ENCODE measurements at regions not wholly inside any gene's neighbourhood (a gene's known extent, or its start where the extent isn't known, plus 50 kb on each side); places are given as distances from the start of the nearest gene placed in this dataset.
A peak's percentile ranks its signal among the peaks of the same experiment; 100 is the strongest.

GRCh38 chr11:16615480-16615879, 123.0 kb upstream of the C11orf58 start:
- Mint-ChIP-seq H3K4me3 (no peak overlapping the region), H3K36me3 (peaks cover 0 to 9% (median 0%) of the 10 kb centered on the region in 5 donors), H3K27me3 (peaks cover 46 to 70% (median 59%) of the 10 kb centered on the region in 5 donors), H3K27ac (no peak overlapping the region), H3K9me3 (peaks cover 0 to 13% (median 0%) of the 10 kb centered on the region in 11 donors), H3K4me1 (peaks cover 14 to 36% (median 26%) of the 10 kb centered on the region in 7 donors)
- intact Hi-C loops (cut with micrococcal nuclease) = loop anchor here in 1 of 2 donors (10.0 kb wide), 1 partner anchor 1291 kb away; no protein-coding TSS in a partner anchor
- ChIA-PET CTCF (interaction anchor here (0.8 kb wide), 1 partner anchor 966 kb away, joined by 3 read pairs; no protein-coding TSS in a partner anchor), POLR2A (no interaction called here)
- ATAC-seq (no peak), DNase-seq (no peak)
- Histone ChIP-seq H3K27me3 (ENCODE audit: control insufficient read depth in 2 of 2, insufficient read depth in 2 of 2, low read length in 2 of 2) (peaks cover 6 to 21% of the 10 kb centered on the region in 2 donors), H3K9me3 (ENCODE audit: control insufficient read depth in 2 of 3, low read length in 3 of 3) (no peaks in the 10 kb centered on the region), H3K36me3 (ENCODE audit: control insufficient read depth in 2 of 3, insufficient read depth in 3 of 3, low read length in 3 of 3) (no peaks in the 10 kb centered on the region), H3K27ac (ENCODE audit: low read depth, low read length) (no peak overlapping the region), H3K4me1 (ENCODE audit: control insufficient read depth in 2 of 2, insufficient read depth in 2 of 2, low read length in 2 of 2) (peaks cover 0 to 16% of the 10 kb centered on the region in 2 donors), H3K4me3 (ENCODE audit: low read length) (no peak overlapping the region)

GRCh38 chr11:16613512-16614381, 124.7 kb upstream of the C11orf58 start:
- ATAC-seq = peak; percentile 87
- no peaks in the 10 kb centered on the region for H3K36me3 ChIP-seq (ENCODE audit: control insufficient read depth in 2 of 3, insufficient read depth in 3 of 3, low read length in 3 of 3)
- H3K36me3 Mint-ChIP-seq = peaks cover 0 to 9% (median 0%) of the 10 kb centered on the region in 5 donors
- H3K9me3 Mint-ChIP-seq = peaks cover 0 to 17% (median 0%) of the 10 kb centered on the region in 11 donors
- ChIA-PET POLR2A (interaction anchor here (1.1 kb wide), 1 partner anchor 124 kb away, joined by 3 read pairs; the partner anchor contains the start of gene C11orf58), CTCF (interaction anchor here (0.9 to 1.2 kb wide), 3 partner anchors 12 to 1706 kb away, joined by 3 read pairs; no protein-coding TSS in a partner anchor)
- DNase-seq = peak in 7 of 9 donors; percentile 23 to 59 (median 36)
- peaks cover 41 to 64% (median 59%) of the 10 kb centered on the region in 5 donors for H3K27me3 Mint-ChIP-seq
- H3K4me1 Mint-ChIP-seq = peaks cover 14 to 36% (median 26%) of the 10 kb centered on the region in 7 donors
- H3K27me3 ChIP-seq (ENCODE audit: control insufficient read depth in 2 of 2, insufficient read depth in 2 of 2, low read length in 2 of 2) = peaks cover 6 to 30% of the 10 kb centered on the region in 2 donors
- peaks cover 0 to 16% of the 10 kb centered on the region in 2 donors for H3K4me1 ChIP-seq (ENCODE audit: control insufficient read depth in 2 of 2, insufficient read depth in 2 of 2, low read length in 2 of 2)
- peak overlapping the region; percentile 69 to 81 (median 76) for H3K4me3 Mint-ChIP-seq
- no peak overlapping the region for H3K27ac ChIP-seq (ENCODE audit: low read depth, low read length)
- intact Hi-C loops (cut with micrococcal nuclease) = loop anchor here (1.0 to 10.0 kb wide), 5 partner anchors 7 to 1289 kb away; no protein-coding TSS in a partner anchor
- H3K27ac Mint-ChIP-seq = peak overlapping the region in 1 of 9 donors; percentile 46
- H3K4me3 ChIP-seq (ENCODE audit: low read length) = peak overlapping the region; percentile 37
- H3K9me3 ChIP-seq (ENCODE audit: control insufficient read depth in 2 of 3, low read length in 3 of 3) = no peaks in the 10 kb centered on the region

DNA sequence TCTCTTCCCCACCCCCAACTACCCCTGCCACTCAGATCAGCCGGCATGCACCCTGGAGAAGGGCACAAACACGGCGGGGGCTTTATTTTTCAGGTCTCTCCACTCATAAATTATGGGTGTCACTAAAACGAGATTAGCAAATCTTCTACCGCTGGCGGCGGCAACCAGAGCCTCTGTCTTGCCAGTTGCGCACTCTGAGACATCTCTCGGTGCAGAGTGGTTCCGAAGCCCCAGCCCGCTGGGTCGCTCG, 125.3 kb upstream of the C11orf58 start:
- H3K27me3 Mint-ChIP-seq = peaks cover 38 to 58% (median 56%) of the 10 kb centered on the region in 5 donors

GRCh38 chr11:16612566-16613261, 125.7 kb upstream of the C11orf58 start:
- ChIA-PET POLR2A (no interaction called here), CTCF (interaction anchor here (1.0 kb wide), 1 partner anchor 841 kb away, joined by 3 read pairs; no protein-coding TSS in a partner anchor)
- intact Hi-C loops (cut with micrococcal nuclease) = loop anchor here (1.0 to 10.0 kb wide), 4 partner anchors 670 to 1288 kb away; no protein-coding TSS in a partner anchor
- ATAC-seq = no peak
- DNase-seq = no peak
- peaks cover 6 to 39% of the 10 kb centered on the region in 2 donors for H3K27me3 ChIP-seq (ENCODE audit: control insufficient read depth in 2 of 2, insufficient read depth in 2 of 2, low read length in 2 of 2)
- Mint-ChIP-seq H3K4me1 (peaks cover 14 to 36% (median 26%) of the 10 kb centered on the region in 7 donors), H3K36me3 (peaks cover 0 to 9% (median 0%) of the 10 kb centered on the region in 5 donors), H3K9me3 (peaks cover 0 to 17% (median 0%) of the 10 kb centered on the region in 11 donors), H3K4me3 (peak overlapping the region; percentile 41 to 81 (median 76)), H3K27me3 (peaks cover 37 to 58% (median 56%) of the 10 kb centered on the region in 5 donors), H3K27ac (peak overlapping the region in 1 of 9 donors; percentile 40)
- H3K4me1 ChIP-seq (ENCODE audit: control insufficient read depth in 2 of 2, insufficient read depth in 2 of 2, low read length in 2 of 2) = peaks cover 0 to 16% of the 10 kb centered on the region in 2 donors
- no peak overlapping the region for H3K4me3 ChIP-seq (ENCODE audit: low read length)
- no peaks in the 10 kb centered on the region for H3K9me3 ChIP-seq (ENCODE audit: control insufficient read depth in 2 of 3, low read length in 3 of 3)
- no peaks in the 10 kb centered on the region for H3K36me3 ChIP-seq (ENCODE audit: control insufficient read depth in 2 of 3, insufficient read depth in 3 of 3, low read length in 3 of 3)
- no peak overlapping the region for H3K27ac ChIP-seq (ENCODE audit: low read depth, low read length)

More for the DNA sequence above, 125.3 kb upstream of the C11orf58 start:
- CTCF ChIA-PET = interaction anchor here (1.0 kb wide), 1 partner anchor 841 kb away, joined by 3 read pairs; no protein-coding TSS in a partner anchor
- peak overlapping the region in 1 of 9 donors; percentile 46 for H3K27ac Mint-ChIP-seq
- H3K4me1 ChIP-seq (ENCODE audit: control insufficient read depth in 2 of 2, insufficient read depth in 2 of 2, low read length in 2 of 2) = peaks cover 0 to 16% of the 10 kb centered on the region in 2 donors
- ATAC-seq (no peak), DNase-seq (no peak)
- peaks cover 0 to 9% (median 0%) of the 10 kb centered on the region in 5 donors for H3K36me3 Mint-ChIP-seq
- POLR2A ChIA-PET = no interaction called here
- peak overlapping the region; percentile 69 to 81 (median 76) for H3K4me3 Mint-ChIP-seq
- intact Hi-C loops (cut with micrococcal nuclease) = loop anchor here (1.0 to 10.0 kb wide), 4 partner anchors 671 to 1288 kb away; no protein-coding TSS in a partner anchor
- peaks cover 14 to 36% (median 26%) of the 10 kb centered on the region in 7 donors for H3K4me1 Mint-ChIP-seq
- peak overlapping the region; percentile 37 for H3K4me3 ChIP-seq (ENCODE audit: low read length)
- peaks cover 0 to 17% (median 0%) of the 10 kb centered on the region in 11 donors for H3K9me3 Mint-ChIP-seq
- H3K27me3 ChIP-seq (ENCODE audit: control insufficient read depth in 2 of 2, insufficient read depth in 2 of 2, low read length in 2 of 2) = peaks cover 6 to 34% of the 10 kb centered on the region in 2 donors
- no peak overlapping the region for H3K27ac ChIP-seq (ENCODE audit: low read depth, low read length)
- no peaks in the 10 kb centered on the region for H3K36me3 ChIP-seq (ENCODE audit: control insufficient read depth in 2 of 3, insufficient read depth in 3 of 3, low read length in 3 of 3)
- H3K9me3 ChIP-seq (ENCODE audit: control insufficient read depth in 2 of 3, low read length in 3 of 3) = no peaks in the 10 kb centered on the region

- H3K27me3 Mint-ChIP-seq = peaks cover 37 to 56% (median 51%) of the 10 kb centered on the region in 5 donors
- peak overlapping the region in 5 of 10 donors; percentile 15 to 79 (median 45) for H3K4me3 Mint-ChIP-seq
- peaks cover 0 to 8% (median 0%) of the 10 kb centered on the region in 5 donors for H3K36me3 Mint-ChIP-seq
- ATAC-seq (no peak), DNase-seq (no peak)
- H3K9me3 Mint-ChIP-seq = peaks cover 0 to 17% (median 0%) of the 10 kb centered on the region in 11 donors
- intact Hi-C loops (cut with micrococcal nuclease) = loop anchor here (2.0 to 10.0 kb wide), 3 partner anchors 670 to 1287 kb away; no protein-coding TSS in a partner anchor
- POLR2A ChIA-PET = no interaction called here
- CTCF ChIA-PET = no interaction called here
- Histone ChIP-seq H3K4me1 (ENCODE audit: control insufficient read depth in 2 of 2, insufficient read depth in 2 of 2, low read length in 2 of 2) (peaks cover 0 to 16% of the 10 kb centered on the region in 2 donors), H3K36me3 (ENCODE audit: control insufficient read depth in 2 of 3, insufficient read depth in 3 of 3, low read length in 3 of 3) (no peaks in the 10 kb centered on the region), H3K9me3 (ENCODE audit: control insufficient read depth in 2 of 3, low read length in 3 of 3) (no peaks in the 10 kb centered on the region), H3K4me3 (ENCODE audit: low read length) (no peak overlapping the region), H3K27me3 (ENCODE audit: control insufficient read depth in 2 of 2, insufficient read depth in 2 of 2, low read length in 2 of 2) (peaks cover 9 to 45% of the 10 kb centered on the region in 2 donors), H3K27ac (ENCODE audit: low read depth, low read length) (no peak overlapping the region)
- peaks cover 14 to 36% (median 26%) of the 10 kb centered on the region in 7 donors for H3K4me1 Mint-ChIP-seq
- H3K27ac Mint-ChIP-seq = peak overlapping the region in 1 of 9 donors; percentile 45
Observed at GRCh38 chr11:16611926-16612565, 126.4 kb upstream of the C11orf58 start.

Measured in naive thymus-derived CD4-positive, alpha-beta T cell (primary cell).